ENCODE measurements at regions not wholly inside any gene's neighbourhood (a gene's known extent, or its start where the extent isn't known, plus 50 kb on each side); places are given as distances from the start of the nearest gene placed in this dataset.

- TF ChIP-seq POLR2A (IDR thresholded peaks at IDR 0.05; ENCODE audit: low read depth, low read length) (no peak), SPI1 (IDR thresholded peaks at IDR 0.05; ENCODE audit: low read depth, low read length) (no peak)
- FAIRE-seq (no peak), DNase-seq (ENCODE audit: insufficient read length, low spot score) (no peak)
These were observed 511.1 kb upstream of the ID2 start for GRCh38 chr2:8170552-8171327.

DNA sequence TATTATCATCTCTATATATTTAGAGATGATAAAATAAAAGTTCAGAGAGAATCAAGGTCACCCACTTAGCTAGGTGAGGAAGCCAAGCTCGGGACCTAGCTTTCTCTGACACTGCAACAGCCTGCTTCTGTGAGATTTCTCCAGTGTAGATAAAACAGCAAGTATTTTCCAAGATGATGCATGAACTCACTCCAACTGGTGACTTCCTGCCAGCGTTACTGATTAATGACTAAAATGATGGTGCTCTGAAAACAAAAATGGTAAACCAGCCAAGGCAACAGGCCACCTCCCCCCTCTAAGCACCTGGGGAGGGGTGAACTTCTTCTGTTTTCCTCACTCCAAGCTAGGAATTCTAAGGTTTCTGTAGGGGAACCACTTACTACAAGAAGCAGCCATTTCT lies 510.2 kb upstream of the ID2 start:
- no peak for DNase-seq (ENCODE audit: insufficient read length, low spot score)
- no peak for FAIRE-seq
- no peak for TF ChIP-seq POLR2AphosphoS5 (IDR thresholded peaks at IDR 0.05; ENCODE audit: low read depth, low read length)
- TF ChIP-seq TAF1 (IDR thresholded peaks at IDR 0.05; ENCODE audit: low read depth, low read length), result no peak
- TF ChIP-seq POU2F2 (IDR thresholded peaks at IDR 0.05; ENCODE audit: low read depth, low read length), result no peak
- TF ChIP-seq SPI1 (IDR thresholded peaks at IDR 0.05; ENCODE audit: low read depth, low read length), result no peak
- TF ChIP-seq PAX5 (IDR thresholded peaks at IDR 0.05; ENCODE audit: insufficient read depth, low read length, severe bottlenecking), result no peak
- TF ChIP-seq POLR2A (IDR thresholded peaks at IDR 0.05; ENCODE audit: low read depth, low read length), result no peak

- no peak for TF ChIP-seq PAX5 (IDR thresholded peaks at IDR 0.05; ENCODE audit: insufficient read depth, low read length, severe bottlenecking)
- TF ChIP-seq SPI1 (IDR thresholded peaks at IDR 0.05; ENCODE audit: low read depth, low read length), result no peak
- TF ChIP-seq TAF1 (IDR thresholded peaks at IDR 0.05; ENCODE audit: low read depth, low read length), result no peak
- TF ChIP-seq POLR2A (IDR thresholded peaks at IDR 0.05; ENCODE audit: low read depth, low read length), result no peak
- TF ChIP-seq POU2F2 (IDR thresholded peaks at IDR 0.05; ENCODE audit: low read depth, low read length), result no peak
- TF ChIP-seq POLR2AphosphoS5 (IDR thresholded peaks at IDR 0.05; ENCODE audit: low read depth, low read length), result no peak
- FAIRE-seq (no peak), DNase-seq (ENCODE audit: insufficient read length, low spot score) (no peak)
These were observed 509.2 kb upstream of the ID2 start for GRCh38 chr2:8172661-8173060.

DNA sequence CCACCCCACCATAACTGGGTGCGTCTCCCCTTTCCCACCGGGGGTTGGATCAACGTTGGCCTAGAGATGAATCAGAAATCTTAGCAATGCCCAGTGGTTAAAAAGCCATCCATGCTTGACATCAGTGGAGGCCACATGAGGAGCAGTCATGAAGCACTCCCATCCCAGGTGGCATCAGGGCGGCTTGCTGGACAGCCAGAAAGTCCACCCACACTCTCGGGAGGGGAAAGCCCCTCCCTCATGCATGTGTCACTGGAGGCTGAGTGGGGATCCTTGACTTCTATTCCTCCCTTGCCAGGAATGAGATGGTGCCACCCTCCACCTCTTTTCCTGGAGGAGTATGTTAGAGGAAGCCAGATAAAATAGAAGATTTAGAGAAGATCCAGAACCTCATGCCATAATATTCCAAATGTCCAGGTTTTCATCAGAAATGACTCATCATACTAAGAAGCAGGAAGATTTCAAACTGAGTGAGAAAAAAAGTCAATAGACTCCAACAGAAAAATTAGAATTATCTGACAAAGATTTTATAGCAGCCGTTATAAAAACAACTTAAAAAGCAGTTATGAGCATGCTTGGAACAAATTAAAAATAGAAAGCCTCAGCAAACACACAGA lies 507.1 kb upstream of the ID2 start:
- TF ChIP-seq POLR2A (IDR thresholded peaks at IDR 0.05; ENCODE audit: low read depth, low read length), result no peak
- no peak for TF ChIP-seq SPI1 (IDR thresholded peaks at IDR 0.05; ENCODE audit: low read depth, low read length)
- TF ChIP-seq POU2F2 (IDR thresholded peaks at IDR 0.05; ENCODE audit: low read depth, low read length), result no peak
- no peak for TF ChIP-seq TAF1 (IDR thresholded peaks at IDR 0.05; ENCODE audit: low read depth, low read length)
- no peak for TF ChIP-seq POLR2AphosphoS5 (IDR thresholded peaks at IDR 0.05; ENCODE audit: low read depth, low read length)
- TF ChIP-seq PAX5 (IDR thresholded peaks at IDR 0.05; ENCODE audit: insufficient read depth, low read length, severe bottlenecking), result no peak
- DNase-seq (ENCODE audit: insufficient read length, low spot score) (no peak), FAIRE-seq (no peak)

- FAIRE-seq (peak; percentile 58), DNase-seq (ENCODE audit: insufficient read length, low spot score) (no peak)
- TF ChIP-seq PAX5 (IDR thresholded peaks at IDR 0.05; ENCODE audit: insufficient read depth, low read length, severe bottlenecking) (no peak), POU2F2 (IDR thresholded peaks at IDR 0.05; ENCODE audit: low read depth, low read length) (no peak), SPI1 (IDR thresholded peaks at IDR 0.05; ENCODE audit: low read depth, low read length) (no peak), POLR2A (IDR thresholded peaks at IDR 0.05; ENCODE audit: low read depth, low read length) (no peak), POLR2AphosphoS5 (IDR thresholded peaks at IDR 0.05; ENCODE audit: low read depth, low read length) (no peak), TAF1 (IDR thresholded peaks at IDR 0.05; ENCODE audit: low read depth, low read length) (no peak)
These were observed 505.0 kb upstream of the ID2 start for GRCh38 chr2:8176887-8177286.

DNA sequence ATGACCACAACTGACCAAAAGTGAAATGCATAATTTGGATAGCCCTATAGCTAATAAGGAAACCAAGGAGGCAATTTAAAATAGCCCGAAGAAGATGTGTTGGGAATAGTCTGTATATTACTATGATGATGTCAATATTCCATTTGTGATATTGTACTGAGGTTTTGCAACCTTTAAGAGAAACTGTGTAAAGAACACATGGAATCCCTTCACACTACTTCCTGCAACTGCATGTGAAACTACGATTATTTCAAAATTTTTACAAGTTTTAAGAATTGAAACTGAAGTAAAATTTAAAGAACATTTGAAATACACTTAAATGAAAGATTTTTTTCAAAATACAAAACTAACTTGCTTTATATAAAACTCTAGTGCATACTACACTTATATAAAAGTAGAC lies 504.3 kb upstream of the ID2 start:
- no peak for FAIRE-seq
- no peak for TF ChIP-seq POU2F2 (IDR thresholded peaks at IDR 0.05; ENCODE audit: low read depth, low read length)
- no peak for TF ChIP-seq TAF1 (IDR thresholded peaks at IDR 0.05; ENCODE audit: low read depth, low read length)
- no peak for TF ChIP-seq SPI1 (IDR thresholded peaks at IDR 0.05; ENCODE audit: low read depth, low read length)
- DNase-seq (ENCODE audit: insufficient read length, low spot score), result no peak

GRCh38 chr2:8178911-8179310 lies 502.9 kb upstream of the ID2 start:
- TF ChIP-seq POU2F2 (IDR thresholded peaks at IDR 0.05; ENCODE audit: low read depth, low read length), result no peak
- no peak for TF ChIP-seq PAX5 (IDR thresholded peaks at IDR 0.05; ENCODE audit: insufficient read depth, low read length, severe bottlenecking)
- TF ChIP-seq POLR2AphosphoS5 (IDR thresholded peaks at IDR 0.05; ENCODE audit: low read depth, low read length), result no peak
- TF ChIP-seq SPI1 (IDR thresholded peaks at IDR 0.05; ENCODE audit: low read depth, low read length), result no peak
- no peak for TF ChIP-seq POLR2A (IDR thresholded peaks at IDR 0.05; ENCODE audit: low read depth, low read length)
- no peak for TF ChIP-seq TAF1 (IDR thresholded peaks at IDR 0.05; ENCODE audit: low read depth, low read length)
- DNase-seq (ENCODE audit: insufficient read length, low spot score), result no peak

GRCh38 chr2:8189316-8189715 lies 492.5 kb upstream of the ID2 start:
- TF ChIP-seq TAF1 (IDR thresholded peaks at IDR 0.05; ENCODE audit: low read depth, low read length) (no peak), SPI1 (IDR thresholded peaks at IDR 0.05; ENCODE audit: low read depth, low read length) (no peak), POLR2AphosphoS5 (IDR thresholded peaks at IDR 0.05; ENCODE audit: low read depth, low read length) (no peak), POU2F2 (IDR thresholded peaks at IDR 0.05; ENCODE audit: low read depth, low read length) (no peak), PAX5 (IDR thresholded peaks at IDR 0.05; ENCODE audit: insufficient read depth, low read length, severe bottlenecking) (no peak), POLR2A (IDR thresholded peaks at IDR 0.05; ENCODE audit: low read depth, low read length) (no peak)
- no peak for FAIRE-seq
- DNase-seq (ENCODE audit: insufficient read length, low spot score), result no peak

More at GRCh38 chr2:8178911-8179310, 502.9 kb upstream of the ID2 start:
- FAIRE-seq, result no peak

- FAIRE-seq (no peak), DNase-seq (ENCODE audit: insufficient read length, low spot score) (no peak)
These were observed 491.6 kb upstream of the ID2 start for GRCh38 chr2:8190279-8190678.

More at GRCh38 chr2:8190279-8190678, 491.6 kb upstream of the ID2 start:
- TF ChIP-seq POU2F2 (IDR thresholded peaks at IDR 0.05; ENCODE audit: low read depth, low read length), result no peak
- no peak for TF ChIP-seq SPI1 (IDR thresholded peaks at IDR 0.05; ENCODE audit: low read depth, low read length)
- no peak for TF ChIP-seq POLR2AphosphoS5 (IDR thresholded peaks at IDR 0.05; ENCODE audit: low read depth, low read length)
- no peak for TF ChIP-seq POLR2A (IDR thresholded peaks at IDR 0.05; ENCODE audit: low read depth, low read length)
- TF ChIP-seq PAX5 (IDR thresholded peaks at IDR 0.05; ENCODE audit: insufficient read depth, low read length, severe bottlenecking), result no peak
- no peak for TF ChIP-seq TAF1 (IDR thresholded peaks at IDR 0.05; ENCODE audit: low read depth, low read length)

Measured in GM12891 (cell line).